Suprapubic skin (tissue), 4 donors: ENCODE measurements at regions not wholly inside any gene's neighbourhood (a gene's known extent, or its start where the extent isn't known, plus 50 kb on each side); places are given as distances from the start of the nearest gene placed in this dataset.

Source experiments
- DNase-seq, 2 donors: peaks; one replicate each; pipeline ENCODE4 v3.0.0-alpha.2; 2019; ENCODE audit warnings: low spot score in 2 of 2
- H3K27ac ChIP-seq: fragments of 200-600 bp; sonication (generic); one replicate; pipeline ENCODE4 v1.5.1; 2019
- H3K27me3 ChIP-seq: fragments of 200-600 bp; sonication (generic); one replicate; pipeline ENCODE4 v1.5.1; 2019
- H3K36me3 ChIP-seq: fragments of 200-600 bp; sonication (generic); one replicate; pipeline ENCODE4 v1.5.1; 2019
- H3K4me1 ChIP-seq: fragments of 200-600 bp; sonication (generic); one replicate; pipeline ENCODE4 v1.5.1; 2019
- H3K4me3 ChIP-seq: fragments of 200-600 bp; sonication (generic); one replicate; pipeline ENCODE4 v1.5.1; 2019; ENCODE audit warnings: mild to moderate bottlenecking
- H3K9me3 ChIP-seq: fragments of 200-600 bp; sonication (generic); one replicate; pipeline ENCODE4 v1.5.1; 2019
- CTCF ChIP-seq, 2 donors: fragments of 200-600 bp in 1 of 2; fragments of 450-650 bp in 1 of 2; sonication (generic) in 1 of 2; IDR thresholded peaks; one replicate each; pipeline ENCODE4 v1.5.1; 2016 to 2019; ENCODE audit warnings: antibody characterized with exemption in 2 of 2, mild to moderate bottlenecking in 1 of 2, moderate library complexity in 1 of 2
- EP300 ChIP-seq: sonication (generic); formaldehyde crosslinking; IDR thresholded peaks from one replicate; pipeline ENCODE4 v1.6.1; 2017; ENCODE audit warnings: antibody characterized with exemption
- POLR2A ChIP-seq, 2 donors: fragments of 450-650 bp; IDR thresholded peaks; one replicate each; pipeline ENCODE4 v1.6.1; 2017; ENCODE audit warnings: antibody characterized with exemption in 2 of 2, mild to moderate bottlenecking in 2 of 2, moderate library complexity in 2 of 2
- POLR2AphosphoS5 ChIP-seq, 3 donors: sonication (generic); formaldehyde crosslinking; IDR thresholded peaks; one replicate each; pipeline ENCODE4 v1.6.1; 2017; ENCODE audit warnings: antibody characterized with exemption in 3 of 3
- WGBS: methylation state at CpG from one replicate; pipeline ENCODE4 v1.1.5; 2018; 5-methylcytosine and 5-hydroxymethylcytosine counted together

- Histone ChIP-seq H3K4me1 (no peaks in the 10 kb centered on the region), H3K36me3 (no peaks in the 10 kb centered on the region), H3K27ac (no peak overlapping the region), H3K4me3 (no peak overlapping the region), H3K9me3 (no peaks in the 10 kb centered on the region), H3K27me3 (no peaks in the 10 kb centered on the region)
- DNase-seq, result no peak
- 94% methylated on average over 5 of the region's 5 CpGs for WGBS
- no peak for TF ChIP-seq POLR2A (IDR thresholded peaks at IDR 0.05)
- TF ChIP-seq CTCF (IDR thresholded peaks at IDR 0.05), result no peak
- no peak for TF ChIP-seq EP300
- no peak for TF ChIP-seq POLR2AphosphoS5 (IDR thresholded peaks at IDR 0.05)
Observed at GRCh38 chr13:105527127-105527526, 1008.3 kb downstream of the EFNB2 start.

- 0% methylated on average over 1 of the region's 1 CpG for WGBS
- no peak for TF ChIP-seq POLR2AphosphoS5 (IDR thresholded peaks at IDR 0.05)
- TF ChIP-seq CTCF (IDR thresholded peaks at IDR 0.05), result no peak
- no peak for TF ChIP-seq POLR2A (IDR thresholded peaks at IDR 0.05)
- Histone ChIP-seq H3K4me3 (no peak overlapping the region), H3K27me3 (no peaks in the 10 kb centered on the region), H3K27ac (no peak overlapping the region), H3K9me3 (no peaks in the 10 kb centered on the region), H3K4me1 (no peaks in the 10 kb centered on the region), H3K36me3 (no peaks in the 10 kb centered on the region)
- DNase-seq, result no peak
Observed at GRCh38 chr13:105519771-105520170, 1015.7 kb downstream of the EFNB2 start.

- TF ChIP-seq POLR2A (IDR thresholded peaks at IDR 0.05), result no peak
- TF ChIP-seq CTCF (IDR thresholded peaks at IDR 0.05), result no peak
- TF ChIP-seq POLR2AphosphoS5 (IDR thresholded peaks at IDR 0.05), result no peak
- no peak for TF ChIP-seq EP300
- Histone ChIP-seq H3K9me3 (no peaks in the 10 kb centered on the region), H3K4me3 (no peak overlapping the region), H3K4me1 (no peaks in the 10 kb centered on the region), H3K27me3 (no peaks in the 10 kb centered on the region), H3K36me3 (no peaks in the 10 kb centered on the region), H3K27ac (no peak overlapping the region)
- no peak for DNase-seq
- WGBS, result 93% methylated on average over 4 of the region's 4 CpGs
Observed at GRCh38 chr13:105518086-105518485, 1017.4 kb downstream of the EFNB2 start.

- Histone ChIP-seq H3K4me3 (no peak overlapping the region), H3K27me3 (no peaks in the 10 kb centered on the region), H3K27ac (no peak overlapping the region), H3K36me3 (no peaks in the 10 kb centered on the region), H3K4me1 (no peaks in the 10 kb centered on the region), H3K9me3 (no peaks in the 10 kb centered on the region)
- TF ChIP-seq EP300 (no peak), POLR2A (IDR thresholded peaks at IDR 0.05) (no peak), CTCF (IDR thresholded peaks at IDR 0.05) (no peak), POLR2AphosphoS5 (IDR thresholded peaks at IDR 0.05) (no peak)
- DNase-seq, result no peak
- 89% methylated on average over 4 of the region's 4 CpGs for WGBS
Observed at GRCh38 chr13:105514401-105514800, 1021.1 kb downstream of the EFNB2 start.

- Histone ChIP-seq H3K27me3 (no peaks in the 10 kb centered on the region), H3K4me3 (no peak overlapping the region), H3K27ac (no peak overlapping the region), H3K4me1 (no peaks in the 10 kb centered on the region), H3K36me3 (no peaks in the 10 kb centered on the region), H3K9me3 (no peaks in the 10 kb centered on the region)
- DNase-seq, result no peak
- WGBS, result 89% methylated on average over 2 of the region's 2 CpGs
- TF ChIP-seq POLR2AphosphoS5 (IDR thresholded peaks at IDR 0.05) (no peak), POLR2A (IDR thresholded peaks at IDR 0.05) (no peak), EP300 (no peak)
Observed at GRCh38 chr13:105513448-105513847, 1022.0 kb downstream of the EFNB2 start.
